Activated T-helper 17 cell treated with anti-CD3 and anti-CD28 coated beads, Interleukin-2, amount 50 U/mL, for 72 hours (primary cell): ENCODE measurements at regions not wholly inside any gene's neighbourhood (a gene's known extent, or its start where the extent isn't known, plus 50 kb on each side); places are given as distances from the start of the nearest gene placed in this dataset.

Experiments
- ATAC-seq: fragments of 150-1000 bp; cut with Tn5 transposase; replicated peaks from 2 replicates; pipeline ENCODE4 v1.10.0; 2021; ENCODE audit warnings: mild to moderate bottlenecking, moderate library complexity
- H3K27ac Mint-ChIP-seq: one replicate; pipeline ENCODE4 v1.8.0; 2022; ENCODE audit warnings: mixed read lengths
- H3K27me3 Mint-ChIP-seq: one replicate; pipeline ENCODE4 v1.8.0; 2022; ENCODE audit warnings: mixed read lengths
- H3K36me3 Mint-ChIP-seq: one replicate; pipeline ENCODE4 v1.8.0; 2022; ENCODE audit warnings: low read depth, mild to moderate bottlenecking, mixed read lengths
- H3K4me1 Mint-ChIP-seq: one replicate; pipeline ENCODE4 v1.8.0; 2022; ENCODE audit warnings: mixed read lengths
- H3K4me3 Mint-ChIP-seq: one replicate; pipeline ENCODE4 v1.8.0; 2022; ENCODE audit warnings: mild to moderate bottlenecking, mixed read lengths
- H3K9me3 Mint-ChIP-seq: one replicate; pipeline ENCODE4 v1.8.0; 2022; ENCODE audit warnings: mixed read lengths

GRCh38 chr5:77893225-77893860, 117.2 kb upstream of the TBCA start:
- ATAC-seq, result peak; percentile 72
- Mint-ChIP-seq H3K9me3 (no peaks in the 10 kb centered on the region), H3K36me3 (no peaks in the 10 kb centered on the region), H3K4me3 (no peak overlapping the region), H3K27me3 (no peaks in the 10 kb centered on the region), H3K4me1 (no peaks in the 10 kb centered on the region), H3K27ac (no peak overlapping the region)

GRCh38 chr5:77892061-77893010, 116.2 kb upstream of the TBCA start:
- Mint-ChIP-seq H3K4me3 (no peak overlapping the region), H3K27me3 (peaks cover 3% of the 10 kb centered on the region), H3K9me3 (no peaks in the 10 kb centered on the region), H3K36me3 (no peaks in the 10 kb centered on the region), H3K27ac (no peak overlapping the region), H3K4me1 (no peaks in the 10 kb centered on the region)
- no peak for ATAC-seq

- H3K27me3 Mint-ChIP-seq, result peaks cover 23% of the 10 kb centered on the region
- no peaks in the 10 kb centered on the region for H3K36me3 Mint-ChIP-seq
- no peak overlapping the region for H3K27ac Mint-ChIP-seq
- ATAC-seq, result no peak
- H3K4me1 Mint-ChIP-seq, result no peaks in the 10 kb centered on the region
- H3K4me3 Mint-ChIP-seq, result no peak overlapping the region
- H3K9me3 Mint-ChIP-seq, result no peaks in the 10 kb centered on the region
Measured at GRCh38 chr5:77885519-77885918, 109.4 kb upstream of the TBCA start.

- Mint-ChIP-seq H3K9me3 (no peaks in the 10 kb centered on the region), H3K4me1 (no peaks in the 10 kb centered on the region), H3K4me3 (no peak overlapping the region), H3K27me3 (peaks cover 22% of the 10 kb centered on the region), H3K27ac (no peak overlapping the region), H3K36me3 (no peaks in the 10 kb centered on the region)
- ATAC-seq, result peak; percentile 73
Measured at GRCh38 chr5:77882670-77883257, 106.6 kb upstream of the TBCA start.

- H3K36me3 Mint-ChIP-seq, result no peaks in the 10 kb centered on the region
- no peaks in the 10 kb centered on the region for H3K4me1 Mint-ChIP-seq
- no peak for ATAC-seq
- H3K27ac Mint-ChIP-seq, result no peak overlapping the region
- no peak overlapping the region for H3K4me3 Mint-ChIP-seq
- peaks cover 16% of the 10 kb centered on the region for H3K27me3 Mint-ChIP-seq
- no peaks in the 10 kb centered on the region for H3K9me3 Mint-ChIP-seq
Measured at GRCh38 chr5:77881528-77881927, 105.4 kb upstream of the TBCA start.

- no peaks in the 10 kb centered on the region for H3K36me3 Mint-ChIP-seq
- ATAC-seq, result no peak
- H3K9me3 Mint-ChIP-seq, result no peaks in the 10 kb centered on the region
- H3K4me3 Mint-ChIP-seq, result no peak overlapping the region
- no peak overlapping the region for H3K27ac Mint-ChIP-seq
- H3K4me1 Mint-ChIP-seq, result no peaks in the 10 kb centered on the region
- H3K27me3 Mint-ChIP-seq, result no peaks in the 10 kb centered on the region
Measured at GRCh38 chr5:77877516-77878355, 101.6 kb upstream of the TBCA start.

GRCh38 chr5:77876862-77877502, 100.8 kb upstream of the TBCA start:
- Mint-ChIP-seq H3K9me3 (no peaks in the 10 kb centered on the region), H3K4me3 (no peak overlapping the region), H3K27me3 (no peaks in the 10 kb centered on the region), H3K27ac (no peak overlapping the region), H3K4me1 (no peaks in the 10 kb centered on the region), H3K36me3 (no peaks in the 10 kb centered on the region)
- no peak for ATAC-seq

GRCh38 chr5:77876316-77876715, 100.2 kb upstream of the TBCA start:
- H3K4me3 Mint-ChIP-seq, result no peak overlapping the region
- no peaks in the 10 kb centered on the region for H3K36me3 Mint-ChIP-seq
- no peaks in the 10 kb centered on the region for H3K27me3 Mint-ChIP-seq
- H3K27ac Mint-ChIP-seq, result no peak overlapping the region
- ATAC-seq, result no peak
- H3K4me1 Mint-ChIP-seq, result no peaks in the 10 kb centered on the region
- H3K9me3 Mint-ChIP-seq, result no peaks in the 10 kb centered on the region

- no peak overlapping the region for H3K27ac Mint-ChIP-seq
- H3K9me3 Mint-ChIP-seq, result no peaks in the 10 kb centered on the region
- no peak for ATAC-seq
- H3K27me3 Mint-ChIP-seq, result no peaks in the 10 kb centered on the region
- no peaks in the 10 kb centered on the region for H3K36me3 Mint-ChIP-seq
- H3K4me1 Mint-ChIP-seq, result no peaks in the 10 kb centered on the region
- H3K4me3 Mint-ChIP-seq, result no peak overlapping the region
Measured at GRCh38 chr5:77874691-77875090, 98.6 kb upstream of the TBCA start.

GRCh38 chr5:77873239-77873638, 97.1 kb upstream of the TBCA start:
- no peaks in the 10 kb centered on the region for H3K4me1 Mint-ChIP-seq
- H3K36me3 Mint-ChIP-seq, result no peaks in the 10 kb centered on the region
- ATAC-seq, result no peak
- H3K9me3 Mint-ChIP-seq, result no peaks in the 10 kb centered on the region
- no peaks in the 10 kb centered on the region for H3K27me3 Mint-ChIP-seq
- no peak overlapping the region for H3K4me3 Mint-ChIP-seq
- H3K27ac Mint-ChIP-seq, result no peak overlapping the region

GRCh38 chr5:77871946-77872345, 95.8 kb upstream of the TBCA start:
- Mint-ChIP-seq H3K4me3 (no peak overlapping the region), H3K36me3 (no peaks in the 10 kb centered on the region), H3K27me3 (no peaks in the 10 kb centered on the region), H3K9me3 (no peaks in the 10 kb centered on the region), H3K27ac (no peak overlapping the region), H3K4me1 (no peaks in the 10 kb centered on the region)
- ATAC-seq, result no peak

GRCh38 chr5:77871016-77871415, 94.9 kb upstream of the TBCA start:
- H3K27me3 Mint-ChIP-seq, result no peaks in the 10 kb centered on the region
- no peak overlapping the region for H3K27ac Mint-ChIP-seq
- no peak for ATAC-seq
- no peaks in the 10 kb centered on the region for H3K36me3 Mint-ChIP-seq
- no peaks in the 10 kb centered on the region for H3K4me1 Mint-ChIP-seq
- H3K9me3 Mint-ChIP-seq, result no peaks in the 10 kb centered on the region
- H3K4me3 Mint-ChIP-seq, result no peak overlapping the region

GRCh38 chr5:77869116-77869798, 93.1 kb upstream of the TBCA start:
- no peaks in the 10 kb centered on the region for H3K9me3 Mint-ChIP-seq
- no peaks in the 10 kb centered on the region for H3K36me3 Mint-ChIP-seq
- no peak overlapping the region for H3K27ac Mint-ChIP-seq
- no peak for ATAC-seq
- no peaks in the 10 kb centered on the region for H3K4me1 Mint-ChIP-seq
- no peaks in the 10 kb centered on the region for H3K27me3 Mint-ChIP-seq
- no peak overlapping the region for H3K4me3 Mint-ChIP-seq
